Gastrocnemius medialis (tissue), 4 donors: ENCODE measurements at regions not wholly inside any gene's neighbourhood (a gene's known extent, or its start where the extent isn't known, plus 50 kb on each side); places are given as distances from the start of the nearest gene placed in this dataset.

Experiments used
- POLR2A ChIP-seq, 2 donors: fragments of 450-650 bp; IDR thresholded peaks; one replicate each; pipeline ENCODE4 v1.6.1; 2017; ENCODE audit warnings: antibody characterized with exemption in 2 of 2, mild to moderate bottlenecking in 2 of 2, moderate library complexity in 2 of 2
- TF ChIP-seq, protein P1 (sequence below), 5 experiments: fragments of 450-650 bp in 3 of 5; fragments of 200-600 bp in 2 of 5; sonication (generic) in 2 of 5; IDR thresholded peaks in 4 of 5; conservative IDR thresholded peaks in 1 of 5; 1 replicate in 4 of 5; 2 replicates in 1 of 5; pipeline ENCODE4 v1.5.1; 2016 to 2019; ENCODE audit warnings: antibody characterized with exemption in 5 of 5, mild to moderate bottlenecking in 3 of 5, moderate library complexity in 3 of 5

DNA sequence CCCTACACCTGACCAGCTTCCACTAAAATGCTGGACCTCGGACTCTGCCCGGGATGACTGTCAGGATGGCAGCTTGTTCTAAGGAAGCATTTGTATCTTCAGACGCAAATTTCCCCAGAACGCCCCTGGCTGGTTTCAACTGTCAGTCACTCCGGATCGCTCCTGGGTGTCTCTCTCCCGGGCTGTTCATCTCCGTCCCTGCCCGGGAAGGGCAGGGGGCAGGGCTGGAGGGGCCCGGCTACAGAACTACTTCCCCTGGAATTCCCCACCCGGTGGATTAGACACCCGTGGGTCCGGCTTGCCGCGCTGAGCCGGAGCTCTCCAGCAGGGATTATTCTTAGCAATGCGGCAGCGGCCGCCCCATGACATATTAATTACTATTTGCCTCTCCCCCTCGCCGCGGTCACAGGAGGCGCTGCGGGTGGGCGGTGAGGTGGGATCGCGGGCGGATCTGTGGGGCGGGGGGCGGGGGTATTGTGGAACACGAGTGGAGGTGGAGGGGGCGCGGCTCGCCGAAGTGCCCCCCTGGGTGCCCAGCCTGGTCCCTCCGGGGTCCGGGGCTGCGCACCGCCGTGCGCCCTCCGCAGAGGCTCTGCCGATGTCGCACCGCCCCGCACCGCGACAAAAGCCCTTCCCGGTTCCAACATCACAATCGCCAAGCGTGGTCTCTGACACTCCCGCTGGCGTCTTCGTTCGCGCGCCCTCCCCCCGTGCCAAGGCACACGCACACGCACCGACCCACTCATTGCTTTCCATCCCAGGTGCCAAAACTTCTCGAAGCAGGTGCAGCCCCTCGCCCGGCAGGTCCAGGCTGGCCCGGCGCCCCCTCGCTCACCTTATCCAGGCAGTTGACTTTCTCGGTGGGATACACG is 276.1 kb upstream of the NEBL start:
- TF ChIP-seq POLR2A (IDR thresholded peaks at IDR 0.05): no peak
- TF ChIP-seq, protein P1, sequence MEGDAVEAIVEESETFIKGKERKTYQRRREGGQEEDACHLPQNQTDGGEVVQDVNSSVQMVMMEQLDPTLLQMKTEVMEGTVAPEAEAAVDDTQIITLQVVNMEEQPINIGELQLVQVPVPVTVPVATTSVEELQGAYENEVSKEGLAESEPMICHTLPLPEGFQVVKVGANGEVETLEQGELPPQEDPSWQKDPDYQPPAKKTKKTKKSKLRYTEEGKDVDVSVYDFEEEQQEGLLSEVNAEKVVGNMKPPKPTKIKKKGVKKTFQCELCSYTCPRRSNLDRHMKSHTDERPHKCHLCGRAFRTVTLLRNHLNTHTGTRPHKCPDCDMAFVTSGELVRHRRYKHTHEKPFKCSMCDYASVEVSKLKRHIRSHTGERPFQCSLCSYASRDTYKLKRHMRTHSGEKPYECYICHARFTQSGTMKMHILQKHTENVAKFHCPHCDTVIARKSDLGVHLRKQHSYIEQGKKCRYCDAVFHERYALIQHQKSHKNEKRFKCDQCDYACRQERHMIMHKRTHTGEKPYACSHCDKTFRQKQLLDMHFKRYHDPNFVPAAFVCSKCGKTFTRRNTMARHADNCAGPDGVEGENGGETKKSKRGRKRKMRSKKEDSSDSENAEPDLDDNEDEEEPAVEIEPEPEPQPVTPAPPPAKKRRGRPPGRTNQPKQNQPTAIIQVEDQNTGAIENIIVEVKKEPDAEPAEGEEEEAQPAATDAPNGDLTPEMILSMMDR (IDR thresholded peaks at IDR 0.05 in 4 of 5, conservative IDR thresholded peaks at IDR 0.05 in 1 of 5): no peak
